ENCODE measurements at regions not wholly inside any gene's neighbourhood (a gene's known extent, or its start where the extent isn't known, plus 50 kb on each side); places are given as distances from the start of the nearest gene placed in this dataset.

DNA sequence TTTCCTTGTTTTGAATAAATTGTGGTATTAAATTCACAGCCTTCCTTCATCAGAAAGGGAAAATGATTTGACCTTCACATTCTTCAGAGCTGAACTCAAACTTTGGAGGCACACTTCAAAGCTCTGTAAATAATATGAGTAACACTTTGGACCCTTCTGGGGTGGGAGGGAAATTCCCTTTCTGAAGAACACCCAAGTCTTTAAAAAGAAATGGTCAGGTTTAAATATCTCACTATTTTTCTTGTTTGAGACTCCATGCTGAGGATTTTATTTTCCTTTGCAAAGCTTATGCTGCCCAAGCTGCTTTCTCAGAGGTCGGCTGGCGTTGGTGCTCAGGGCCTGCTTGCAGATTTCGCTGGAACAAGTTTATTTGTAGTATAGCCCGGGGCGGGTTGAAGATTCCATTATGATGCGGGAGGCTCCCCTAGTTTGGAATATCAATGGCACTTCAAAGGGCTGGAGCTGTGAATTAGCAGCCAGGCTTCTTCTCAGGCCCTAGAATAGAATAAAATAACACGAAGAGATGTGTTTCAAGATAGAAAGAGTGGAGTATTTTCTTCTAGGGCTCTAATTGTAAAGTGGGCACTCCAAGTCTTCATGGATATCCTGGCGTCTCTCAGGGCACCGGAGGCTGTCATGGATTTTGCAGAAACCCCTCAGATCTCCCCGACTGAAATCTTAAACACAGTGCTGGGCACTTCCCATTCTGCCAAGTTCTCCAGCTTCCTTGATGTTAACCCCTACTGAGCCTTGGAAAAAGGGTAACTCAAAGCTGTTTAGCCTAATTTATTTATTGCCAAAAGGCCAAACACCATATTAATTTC is 315.6 kb downstream of the GPAT3 start (continued):
- TF ChIP-seq, protein P1, sequence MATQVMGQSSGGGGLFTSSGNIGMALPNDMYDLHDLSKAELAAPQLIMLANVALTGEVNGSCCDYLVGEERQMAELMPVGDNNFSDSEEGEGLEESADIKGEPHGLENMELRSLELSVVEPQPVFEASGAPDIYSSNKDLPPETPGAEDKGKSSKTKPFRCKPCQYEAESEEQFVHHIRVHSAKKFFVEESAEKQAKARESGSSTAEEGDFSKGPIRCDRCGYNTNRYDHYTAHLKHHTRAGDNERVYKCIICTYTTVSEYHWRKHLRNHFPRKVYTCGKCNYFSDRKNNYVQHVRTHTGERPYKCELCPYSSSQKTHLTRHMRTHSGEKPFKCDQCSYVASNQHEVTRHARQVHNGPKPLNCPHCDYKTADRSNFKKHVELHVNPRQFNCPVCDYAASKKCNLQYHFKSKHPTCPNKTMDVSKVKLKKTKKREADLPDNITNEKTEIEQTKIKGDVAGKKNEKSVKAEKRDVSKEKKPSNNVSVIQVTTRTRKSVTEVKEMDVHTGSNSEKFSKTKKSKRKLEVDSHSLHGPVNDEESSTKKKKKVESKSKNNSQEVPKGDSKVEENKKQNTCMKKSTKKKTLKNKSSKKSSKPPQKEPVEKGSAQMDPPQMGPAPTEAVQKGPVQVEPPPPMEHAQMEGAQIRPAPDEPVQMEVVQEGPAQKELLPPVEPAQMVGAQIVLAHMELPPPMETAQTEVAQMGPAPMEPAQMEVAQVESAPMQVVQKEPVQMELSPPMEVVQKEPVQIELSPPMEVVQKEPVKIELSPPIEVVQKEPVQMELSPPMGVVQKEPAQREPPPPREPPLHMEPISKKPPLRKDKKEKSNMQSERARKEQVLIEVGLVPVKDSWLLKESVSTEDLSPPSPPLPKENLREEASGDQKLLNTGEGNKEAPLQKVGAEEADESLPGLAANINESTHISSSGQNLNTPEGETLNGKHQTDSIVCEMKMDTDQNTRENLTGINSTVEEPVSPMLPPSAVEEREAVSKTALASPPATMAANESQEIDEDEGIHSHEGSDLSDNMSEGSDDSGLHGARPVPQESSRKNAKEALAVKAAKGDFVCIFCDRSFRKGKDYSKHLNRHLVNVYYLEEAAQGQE (IDR thresholded peaks at IDR 0.05; ENCODE audit: low read depth, low read length): no peak
- TF ChIP-seq TCF7 (IDR thresholded peaks at IDR 0.05; ENCODE audit: borderline replicate concordance): no peak

DNA sequence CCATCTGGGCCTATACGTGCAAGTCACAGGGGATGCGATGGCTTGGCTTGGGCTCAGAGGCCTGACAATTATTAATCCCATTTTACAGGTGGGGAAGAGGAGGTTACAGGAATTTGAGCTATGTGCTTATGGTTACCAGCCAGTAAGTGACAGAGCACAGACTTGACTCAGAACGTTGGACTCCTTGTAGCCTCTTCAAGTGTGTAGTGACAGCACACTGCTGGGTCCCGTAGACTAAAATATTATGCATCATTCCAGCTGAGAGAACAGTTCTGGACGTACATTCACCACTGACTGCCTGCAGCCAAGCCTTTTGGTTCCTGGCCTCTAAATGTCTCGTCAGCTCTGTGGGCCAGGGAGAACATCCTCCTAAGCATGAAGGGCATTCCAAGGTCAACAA is 314.5 kb downstream of the GPAT3 start:
- no peak overlapping the region for H3K4me2 ChIP-seq (ENCODE audit: control insufficient read depth, insufficient read depth)
- ChIA-PET RAD21 (ENCODE audit: unreplicated experiment) (no interaction called here), SMC1A (ENCODE audit: uncharacterized antibody, unreplicated experiment) (interaction anchor here (1.0 kb wide), 1 partner anchor 17 kb away, joined by 3 read pairs; no protein-coding TSS in a partner anchor), CTCF (no interaction called here), POLR2A (no interaction called here)
- no peaks in the 10 kb centered on the region for H3K36me3 ChIP-seq (ENCODE audit: control insufficient read depth in 2 of 2, insufficient read depth in 2 of 2, low read length in 1 of 2)
- no peak for TF ChIP-seq ZSCAN29 (IDR thresholded peaks at IDR 0.05)
- no peak for TF ChIP-seq MEF2B (IDR thresholded peaks at IDR 0.05; ENCODE audit: partially characterized antibody, poor library complexity, severe bottlenecking)
- TF ChIP-seq, protein P2, sequence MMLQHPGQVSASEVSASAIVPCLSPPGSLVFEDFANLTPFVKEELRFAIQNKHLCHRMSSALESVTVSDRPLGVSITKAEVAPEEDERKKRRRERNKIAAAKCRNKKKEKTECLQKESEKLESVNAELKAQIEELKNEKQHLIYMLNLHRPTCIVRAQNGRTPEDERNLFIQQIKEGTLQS (IDR thresholded peaks at IDR 0.05; ENCODE audit: borderline replicate concordance, extremely low read depth, low read depth, low read length): no peak
- TF ChIP-seq, protein P3, sequence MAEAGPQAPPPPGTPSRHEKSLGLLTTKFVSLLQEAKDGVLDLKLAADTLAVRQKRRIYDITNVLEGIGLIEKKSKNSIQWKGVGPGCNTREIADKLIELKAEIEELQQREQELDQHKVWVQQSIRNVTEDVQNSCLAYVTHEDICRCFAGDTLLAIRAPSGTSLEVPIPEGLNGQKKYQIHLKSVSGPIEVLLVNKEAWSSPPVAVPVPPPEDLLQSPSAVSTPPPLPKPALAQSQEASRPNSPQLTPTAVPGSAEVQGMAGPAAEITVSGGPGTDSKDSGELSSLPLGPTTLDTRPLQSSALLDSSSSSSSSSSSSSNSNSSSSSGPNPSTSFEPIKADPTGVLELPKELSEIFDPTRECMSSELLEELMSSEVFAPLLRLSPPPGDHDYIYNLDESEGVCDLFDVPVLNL (IDR thresholded peaks at IDR 0.05; ENCODE audit: low read depth, low read length): no peak
- no peak for TF ChIP-seq MEF2A (IDR thresholded peaks at IDR 0.05; ENCODE audit: insufficient read depth, low read depth, low read length)
- FAIRE-seq (no peak), ATAC-seq (no peak), DNase-seq (ENCODE audit: low read depth, low spot score) (no peak)
- intact Hi-C loops (cut with micrococcal nuclease; ENCODE audit: unreplicated experiment) (no loop called here), in situ Hi-C loops (cut with MboI) (no loop called here)
- H3K79me2 ChIP-seq (ENCODE audit: control insufficient read depth, insufficient read depth, low read length): no peaks in the 10 kb centered on the region
- BruUV-seq (replicated peaks): no TSS peak
- no peak overlapping the region for H3K4me3 ChIP-seq
- H3K9me3 ChIP-seq (replicated peaks; ENCODE audit: control insufficient read depth, insufficient read depth, low read length): no peaks in the 10 kb centered on the region
- WGBS (ENCODE audit: insufficient coverage, insufficient replicate concordance, low lambda C conversion rate, missing lambda C conversion rate): 15% methylated on average over 6 of the region's 6 CpGs
- H4K20me1 ChIP-seq (ENCODE audit: control insufficient read depth, insufficient read depth): no peaks in the 10 kb centered on the region
- H3K4me1 ChIP-seq (ENCODE audit: control insufficient read depth, insufficient read depth, low read length): no peaks in the 10 kb centered on the region
- no peak overlapping the region for H3K9ac ChIP-seq (ENCODE audit: control insufficient read depth, insufficient read depth, low read length)
- H3K27me3 ChIP-seq (replicated peaks in 1 of 2; ENCODE audit: control insufficient read depth in 2 of 2, insufficient read depth in 2 of 2, low read length in 1 of 2): peaks cover 0 to 3% of the 10 kb centered on the region in 2 experiments; a peak in 1 of 4 replicates
- H3K27ac ChIP-seq (ENCODE audit: control insufficient read depth, insufficient read depth): no peak overlapping the region
- H2AFZ ChIP-seq (ENCODE audit: control insufficient read depth, low read depth, low read length): no peak overlapping the region
